NT2/D1 (cell line): ENCODE measurements at regions not wholly inside any gene's neighbourhood (a gene's known extent, or its start where the extent isn't known, plus 50 kb on each side); places are given as distances from the start of the nearest gene placed in this dataset.

ENCODE experiments used
- YY1 ChIP-seq: IDR thresholded peaks from 2 replicates; pipeline ENCODE4 v1.6.1; 2011; ENCODE audit not compliant: insufficient read length, insufficient read depth
- ZNF274 ChIP-seq: IDR thresholded peaks from 2 replicates; pipeline ENCODE4 v1.6.1; 2011; ENCODE audit warnings: mild to moderate bottlenecking, low read depth, low read length

DNA sequence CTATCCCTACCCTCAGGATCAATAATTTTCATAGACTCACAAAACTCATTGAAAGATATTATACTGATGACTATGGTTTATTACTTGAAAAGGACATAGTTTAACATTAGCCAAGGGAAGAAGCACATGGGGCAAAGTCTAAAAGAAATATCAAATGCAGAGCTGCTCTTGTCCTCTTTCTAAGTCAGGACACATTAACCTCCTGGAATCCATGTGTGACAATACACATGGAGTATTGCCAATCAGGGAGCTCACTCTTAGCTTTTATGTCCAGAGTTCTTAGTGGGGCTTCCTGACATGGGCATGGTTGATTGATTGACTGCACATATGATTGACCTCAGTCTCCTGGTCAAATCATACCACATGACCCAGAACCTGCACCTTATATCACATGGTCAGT, 165.5 kb upstream of the COX7C start:
- TF ChIP-seq YY1 (no peak), ZNF274 (no peak)
